Tibial nerve (tissue), 4 donors: ENCODE measurements at regions not wholly inside any gene's neighbourhood (a gene's known extent, or its start where the extent isn't known, plus 50 kb on each side); places are given as distances from the start of the nearest gene placed in this dataset.

ENCODE experiments used
- EP300 ChIP-seq, 2 donors: sonication (generic); formaldehyde crosslinking; IDR thresholded peaks; one replicate each; pipeline ENCODE4 v1.6.1; 2017; ENCODE audit warnings: antibody characterized with exemption in 2 of 2, mild to moderate bottlenecking in 1 of 2
- POLR2A ChIP-seq, 2 donors: fragments of 450-650 bp; IDR thresholded peaks; one replicate each; pipeline ENCODE4 v1.6.1; 2017; ENCODE audit warnings: antibody characterized with exemption in 2 of 2, mild to moderate bottlenecking in 2 of 2, moderate library complexity in 2 of 2
- TF ChIP-seq, protein P1 (sequence below), 5 experiments: fragments of 200-600 bp in 3 of 5; fragments of 450-650 bp in 2 of 5; sonication (generic) in 3 of 5; IDR thresholded peaks; one replicate each; pipeline ENCODE4 v1.5.1; 2016 to 2019; ENCODE audit warnings: antibody characterized with exemption in 5 of 5, mild to moderate bottlenecking in 3 of 5, moderate library complexity in 2 of 5

DNA sequence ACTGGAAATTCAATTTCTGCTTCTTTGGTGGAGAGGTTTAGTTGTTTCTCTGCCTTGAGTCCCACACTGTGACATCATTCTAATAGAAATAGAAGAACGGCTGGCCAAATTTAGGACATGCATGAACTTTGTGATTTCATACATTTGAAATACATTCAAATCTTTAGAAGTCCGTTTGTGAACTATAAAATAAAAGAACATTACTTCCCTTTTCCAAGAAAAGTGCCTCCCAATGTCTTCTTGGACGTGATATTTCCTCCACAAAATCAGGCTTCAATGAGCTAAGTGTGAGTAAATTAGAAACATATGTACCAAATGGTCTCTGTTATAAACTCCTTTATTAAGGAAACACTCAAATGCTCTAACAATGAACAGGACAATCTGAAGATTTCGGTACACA, 314.5 kb upstream of the AKR1E2 start:
- TF ChIP-seq, protein P1, sequence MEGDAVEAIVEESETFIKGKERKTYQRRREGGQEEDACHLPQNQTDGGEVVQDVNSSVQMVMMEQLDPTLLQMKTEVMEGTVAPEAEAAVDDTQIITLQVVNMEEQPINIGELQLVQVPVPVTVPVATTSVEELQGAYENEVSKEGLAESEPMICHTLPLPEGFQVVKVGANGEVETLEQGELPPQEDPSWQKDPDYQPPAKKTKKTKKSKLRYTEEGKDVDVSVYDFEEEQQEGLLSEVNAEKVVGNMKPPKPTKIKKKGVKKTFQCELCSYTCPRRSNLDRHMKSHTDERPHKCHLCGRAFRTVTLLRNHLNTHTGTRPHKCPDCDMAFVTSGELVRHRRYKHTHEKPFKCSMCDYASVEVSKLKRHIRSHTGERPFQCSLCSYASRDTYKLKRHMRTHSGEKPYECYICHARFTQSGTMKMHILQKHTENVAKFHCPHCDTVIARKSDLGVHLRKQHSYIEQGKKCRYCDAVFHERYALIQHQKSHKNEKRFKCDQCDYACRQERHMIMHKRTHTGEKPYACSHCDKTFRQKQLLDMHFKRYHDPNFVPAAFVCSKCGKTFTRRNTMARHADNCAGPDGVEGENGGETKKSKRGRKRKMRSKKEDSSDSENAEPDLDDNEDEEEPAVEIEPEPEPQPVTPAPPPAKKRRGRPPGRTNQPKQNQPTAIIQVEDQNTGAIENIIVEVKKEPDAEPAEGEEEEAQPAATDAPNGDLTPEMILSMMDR (IDR thresholded peaks at IDR 0.05) = no peak
- TF ChIP-seq EP300 (IDR thresholded peaks at IDR 0.05) (no peak), POLR2A (IDR thresholded peaks at IDR 0.05) (no peak)
